ENCODE measurements at regions not wholly inside any gene's neighbourhood (a gene's known extent, or its start where the extent isn't known, plus 50 kb on each side); places are given as distances from the start of the nearest gene placed in this dataset.

GRCh38 chr2:154912215-154912614, 213.7 kb downstream of the KCNJ3 start:
- TF ChIP-seq, protein P1, sequence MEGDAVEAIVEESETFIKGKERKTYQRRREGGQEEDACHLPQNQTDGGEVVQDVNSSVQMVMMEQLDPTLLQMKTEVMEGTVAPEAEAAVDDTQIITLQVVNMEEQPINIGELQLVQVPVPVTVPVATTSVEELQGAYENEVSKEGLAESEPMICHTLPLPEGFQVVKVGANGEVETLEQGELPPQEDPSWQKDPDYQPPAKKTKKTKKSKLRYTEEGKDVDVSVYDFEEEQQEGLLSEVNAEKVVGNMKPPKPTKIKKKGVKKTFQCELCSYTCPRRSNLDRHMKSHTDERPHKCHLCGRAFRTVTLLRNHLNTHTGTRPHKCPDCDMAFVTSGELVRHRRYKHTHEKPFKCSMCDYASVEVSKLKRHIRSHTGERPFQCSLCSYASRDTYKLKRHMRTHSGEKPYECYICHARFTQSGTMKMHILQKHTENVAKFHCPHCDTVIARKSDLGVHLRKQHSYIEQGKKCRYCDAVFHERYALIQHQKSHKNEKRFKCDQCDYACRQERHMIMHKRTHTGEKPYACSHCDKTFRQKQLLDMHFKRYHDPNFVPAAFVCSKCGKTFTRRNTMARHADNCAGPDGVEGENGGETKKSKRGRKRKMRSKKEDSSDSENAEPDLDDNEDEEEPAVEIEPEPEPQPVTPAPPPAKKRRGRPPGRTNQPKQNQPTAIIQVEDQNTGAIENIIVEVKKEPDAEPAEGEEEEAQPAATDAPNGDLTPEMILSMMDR (IDR thresholded peaks at IDR 0.05; ENCODE audit: low read depth, low read length): no peak
- no peak overlapping the region for H3K4me3 ChIP-seq (replicated peaks in 1 of 2; ENCODE audit: low read depth in 2 of 2, low read length in 2 of 2)
- no peak for DNase-seq (ENCODE audit: low read depth in 2 of 2)

GRCh38 chr2:154911729-154912128, 213.2 kb downstream of the KCNJ3 start:
- DNase-seq (ENCODE audit: low read depth in 2 of 2): no peak
- TF ChIP-seq, protein P1 (IDR thresholded peaks at IDR 0.05; ENCODE audit: low read depth, low read length): no peak
- H3K4me3 ChIP-seq (replicated peaks in 1 of 2; ENCODE audit: low read depth in 2 of 2, low read length in 2 of 2): no peak overlapping the region

DNA sequence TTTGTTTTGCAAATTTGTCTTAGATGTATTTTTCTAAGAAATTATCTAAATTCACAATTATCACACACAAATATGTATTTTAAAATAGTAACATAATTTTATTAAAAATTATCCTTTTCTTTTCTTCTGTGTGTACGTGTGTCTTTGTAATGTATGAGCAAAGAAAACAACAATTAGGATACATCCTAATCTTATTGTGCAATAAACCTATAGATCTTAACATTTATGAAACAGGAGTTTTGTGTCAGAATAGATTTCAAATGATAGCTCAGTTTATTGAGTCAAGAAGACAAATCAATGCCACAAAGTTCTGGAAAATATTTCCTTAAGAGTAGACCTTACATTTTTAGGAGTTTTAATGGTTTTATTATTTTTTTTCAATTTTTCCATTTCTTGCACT, 212.2 kb downstream of the KCNJ3 start:
- H3K4me3 ChIP-seq (replicated peaks in 1 of 2; ENCODE audit: low read depth in 2 of 2, low read length in 2 of 2): no peak overlapping the region
- DNase-seq (ENCODE audit: low read depth in 2 of 2): no peak
- TF ChIP-seq, protein P1 (IDR thresholded peaks at IDR 0.05; ENCODE audit: low read depth, low read length): no peak

GRCh38 chr2:154908327-154908726, 209.8 kb downstream of the KCNJ3 start:
- no peak overlapping the region for H3K4me3 ChIP-seq (replicated peaks in 1 of 2; ENCODE audit: low read depth in 2 of 2, low read length in 2 of 2)
- DNase-seq (ENCODE audit: low read depth in 2 of 2): no peak
- TF ChIP-seq, protein P1 (IDR thresholded peaks at IDR 0.05; ENCODE audit: low read depth, low read length): no peak
